WTC11 (cell line): ENCODE measurements at regions not wholly inside any gene's neighbourhood (a gene's known extent, or its start where the extent isn't known, plus 50 kb on each side); places are given as distances from the start of the nearest gene placed in this dataset.

Source experiments
- ATAC-seq: fragments of 200-7000 bp; cut with Tn5 transposase; 2 replicates; pipeline ENCODE4 v1.10.0; 2021; ENCODE audit warnings: mild to moderate bottlenecking, moderate library complexity
- CTCF ChIA-PET: fragments of 300-600 bp; sonication (Branson Sonifier 250); formaldehyde crosslinking; loops from one replicate; lab custom pipeline; 2021; ENCODE audit warnings: antibody characterized with exemption; lab: Charles Lee
- POLR2A ChIA-PET: fragments of 350-600 bp; sonication (Branson Sonifier 250); formaldehyde crosslinking; loops from one replicate; lab custom pipeline; 2021; ENCODE audit warnings: antibody characterized with exemption; lab: Charles Lee
- DNase-seq: peaks from one replicate; pipeline ENCODE4 v3.0.0; 2021; ENCODE audit warnings: low spot score
- H3K27ac Mint-ChIP-seq: 2 replicates; pipeline ENCODE4 v1.8.0; 2021; ENCODE audit warnings: mixed read lengths
- H3K27me3 Mint-ChIP-seq: 2 replicates; pipeline ENCODE4 v1.8.0; 2021; ENCODE audit warnings: low read depth, mild to moderate bottlenecking, moderate library complexity, mixed read lengths
- H3K36me3 Mint-ChIP-seq: 2 replicates; pipeline ENCODE4 v1.8.0; 2021; ENCODE audit warnings: mixed read lengths
- H3K4me1 Mint-ChIP-seq: 2 replicates; pipeline ENCODE4 v1.8.0; 2022; ENCODE audit warnings: mixed read lengths
- H3K4me3 Mint-ChIP-seq: 2 replicates; pipeline ENCODE4 v1.8.0; 2021; ENCODE audit warnings: mild to moderate bottlenecking, moderate library complexity, mixed read lengths
- H3K9me3 Mint-ChIP-seq: 2 replicates; pipeline ENCODE4 v1.8.0; 2021; ENCODE audit warnings: mixed read lengths
- AR ChIP-seq: fragments of 250-450 bp; sonication (Bioruptor Pico); IDR thresholded peaks from 2 replicates; pipeline ENCODE4 v1.9.0; 2021; ENCODE audit warnings: mild to moderate bottlenecking
- NR1H2 ChIP-seq: sonication (generic); formaldehyde crosslinking; IDR thresholded peaks from 2 replicates; pipeline ENCODE4 v1.9.0; 2021; ENCODE audit warnings: mild to moderate bottlenecking, moderate library complexity, missing genetic modification reagents
- PRRX2 ChIP-seq: fragments of 250-450 bp; sonication (Bioruptor Pico); IDR thresholded peaks from 2 replicates; pipeline ENCODE4 v1.8.0; 2021; ENCODE audit warnings: mild to moderate bottlenecking
- RELA ChIP-seq: sonication (generic); formaldehyde crosslinking; IDR thresholded peaks from 2 replicates; pipeline ENCODE4 v1.8.1; 2022; ENCODE audit warnings: missing genetic modification reagents, mild to moderate bottlenecking, borderline replicate concordance
- RORB ChIP-seq: fragments of 250-450 bp; sonication (Bioruptor Pico); IDR thresholded peaks from 2 replicates; pipeline ENCODE4 v1.9.0; 2021; ENCODE audit warnings: mild to moderate bottlenecking
- ZBTB43 ChIP-seq: sonication (generic); formaldehyde crosslinking; IDR thresholded peaks from 2 replicates; pipeline ENCODE4 v1.8.1; 2023; ENCODE audit warnings: mild to moderate bottlenecking, missing genetic modification reagents
- ZNF263 ChIP-seq: sonication (generic); formaldehyde crosslinking; IDR thresholded peaks from 2 replicates; pipeline ENCODE4 v1.8.1; 2022; ENCODE audit warnings: low read depth, mild to moderate bottlenecking, moderate library complexity, missing genetic modification reagents
- ZNF281 ChIP-seq: sonication (generic); formaldehyde crosslinking; IDR thresholded peaks from 2 replicates; pipeline ENCODE4 v1.8.0; 2023; ENCODE audit warnings: mild to moderate bottlenecking, missing genetic modification reagents
- ZNF396 ChIP-seq: fragments of 250-450 bp; sonication (Bioruptor Pico); IDR thresholded peaks from 2 replicates; pipeline ENCODE4 v1.8.0; 2021; ENCODE audit warnings: mild to moderate bottlenecking, moderate library complexity, borderline replicate concordance
- ZNF532 ChIP-seq: fragments of 250-450 bp; sonication (Bioruptor Pico); IDR thresholded peaks from 2 replicates; pipeline ENCODE4 v1.9.0; 2021; ENCODE audit warnings: mild to moderate bottlenecking, borderline replicate concordance
- TF ChIP-seq, protein P1 (sequence below): fragments of 250-450 bp; sonication (Bioruptor Pico); IDR thresholded peaks from 2 replicates; pipeline ENCODE4 v1.9.0; 2021; ENCODE audit warnings: mild to moderate bottlenecking
- TF ChIP-seq, protein P2 (sequence below): fragments of 250-450 bp; sonication (Bioruptor Pico); IDR thresholded peaks from 2 replicates; pipeline ENCODE4 v1.8.0; 2021; ENCODE audit warnings: mild to moderate bottlenecking
- TF ChIP-seq, protein P3 (sequence below): fragments of 200-600 bp; IDR thresholded peaks from 2 replicates; pipeline ENCODE4 v1.8.0; 2022; ENCODE audit warnings: antibody characterized with exemption

- TF ChIP-seq, protein P1, sequence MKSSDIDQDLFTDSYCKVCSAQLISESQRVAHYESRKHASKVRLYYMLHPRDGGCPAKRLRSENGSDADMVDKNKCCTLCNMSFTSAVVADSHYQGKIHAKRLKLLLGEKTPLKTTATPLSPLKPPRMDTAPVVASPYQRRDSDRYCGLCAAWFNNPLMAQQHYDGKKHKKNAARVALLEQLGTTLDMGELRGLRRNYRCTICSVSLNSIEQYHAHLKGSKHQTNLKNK, result no peak
- TF ChIP-seq ZNF532 (CRISPR knock-in tag) (no peak), ZNF396 (CRISPR knock-in tag) (no peak), RORB (CRISPR knock-in tag) (no peak)
Measured at GRCh38 chr1:101325144-101325543, 88.3 kb downstream of the S1PR1 start (continued).

GRCh38 chr1:101330427-101331130 lies 93.8 kb downstream of the S1PR1 start:
- Mint-ChIP-seq H3K4me3 (no peak overlapping the region), H3K9me3 (peaks cover 16% of the 10 kb centered on the region), H3K36me3 (no peaks in the 10 kb centered on the region), H3K4me1 (no peaks in the 10 kb centered on the region), H3K27ac (no peak overlapping the region), H3K27me3 (no peaks in the 10 kb centered on the region)
- ChIA-PET POLR2A (no interaction called here), CTCF (interaction anchor here (1.2 kb wide), 1 partner anchor 13 kb away, joined by 3 read pairs; no protein-coding TSS in a partner anchor)
- no peak for ATAC-seq
- no peak for DNase-seq
- no peak for TF ChIP-seq ZBTB43 (CRISPR knock-in tag)

DNA sequence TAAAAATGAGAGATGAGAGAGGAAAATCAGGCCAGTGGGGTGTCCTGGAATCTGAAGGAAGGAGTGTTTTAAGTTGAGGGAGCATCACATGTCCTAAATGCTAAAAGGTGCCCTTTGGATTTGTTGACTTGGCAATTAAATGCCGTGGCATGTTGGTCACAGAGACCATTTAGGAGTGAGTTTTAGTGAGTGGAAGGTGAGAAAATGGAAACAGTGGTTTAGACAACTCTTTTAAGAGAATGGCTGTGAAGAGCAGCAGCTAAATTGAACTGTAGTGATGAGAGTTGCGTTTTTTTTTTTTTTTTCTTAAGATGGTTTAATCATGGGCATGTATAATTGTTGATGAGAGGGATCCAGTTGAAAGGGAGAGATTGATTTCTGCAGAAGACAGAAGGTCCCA lies 95.0 kb downstream of the S1PR1 start:
- ChIA-PET CTCF (no interaction called here), POLR2A (no interaction called here)
- no peaks in the 10 kb centered on the region for H3K36me3 Mint-ChIP-seq
- no peaks in the 10 kb centered on the region for H3K4me1 Mint-ChIP-seq
- H3K27me3 Mint-ChIP-seq, result no peaks in the 10 kb centered on the region
- no peak for ATAC-seq
- DNase-seq, result no peak
- no peak overlapping the region for H3K27ac Mint-ChIP-seq
- peaks cover 24% of the 10 kb centered on the region for H3K9me3 Mint-ChIP-seq
- no peak overlapping the region for H3K4me3 Mint-ChIP-seq
- TF ChIP-seq NR1H2 (CRISPR knock-in tag) (no peak), AR (CRISPR knock-in tag) (no peak), RELA (CRISPR knock-in tag) (no peak), RORB (CRISPR knock-in tag) (no peak), ZNF281 (CRISPR knock-in tag) (no peak), ZNF263 (CRISPR knock-in tag) (no peak), PRRX2 (no peak), ZBTB43 (CRISPR knock-in tag) (no peak)
- TF ChIP-seq, protein P2, sequence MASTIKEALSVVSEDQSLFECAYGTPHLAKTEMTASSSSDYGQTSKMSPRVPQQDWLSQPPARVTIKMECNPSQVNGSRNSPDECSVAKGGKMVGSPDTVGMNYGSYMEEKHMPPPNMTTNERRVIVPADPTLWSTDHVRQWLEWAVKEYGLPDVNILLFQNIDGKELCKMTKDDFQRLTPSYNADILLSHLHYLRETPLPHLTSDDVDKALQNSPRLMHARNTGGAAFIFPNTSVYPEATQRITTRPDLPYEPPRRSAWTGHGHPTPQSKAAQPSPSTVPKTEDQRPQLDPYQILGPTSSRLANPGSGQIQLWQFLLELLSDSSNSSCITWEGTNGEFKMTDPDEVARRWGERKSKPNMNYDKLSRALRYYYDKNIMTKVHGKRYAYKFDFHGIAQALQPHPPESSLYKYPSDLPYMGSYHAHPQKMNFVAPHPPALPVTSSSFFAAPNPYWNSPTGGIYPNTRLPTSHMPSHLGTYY (CRISPR knock-in tag), result no peak
- TF ChIP-seq, protein P3, sequence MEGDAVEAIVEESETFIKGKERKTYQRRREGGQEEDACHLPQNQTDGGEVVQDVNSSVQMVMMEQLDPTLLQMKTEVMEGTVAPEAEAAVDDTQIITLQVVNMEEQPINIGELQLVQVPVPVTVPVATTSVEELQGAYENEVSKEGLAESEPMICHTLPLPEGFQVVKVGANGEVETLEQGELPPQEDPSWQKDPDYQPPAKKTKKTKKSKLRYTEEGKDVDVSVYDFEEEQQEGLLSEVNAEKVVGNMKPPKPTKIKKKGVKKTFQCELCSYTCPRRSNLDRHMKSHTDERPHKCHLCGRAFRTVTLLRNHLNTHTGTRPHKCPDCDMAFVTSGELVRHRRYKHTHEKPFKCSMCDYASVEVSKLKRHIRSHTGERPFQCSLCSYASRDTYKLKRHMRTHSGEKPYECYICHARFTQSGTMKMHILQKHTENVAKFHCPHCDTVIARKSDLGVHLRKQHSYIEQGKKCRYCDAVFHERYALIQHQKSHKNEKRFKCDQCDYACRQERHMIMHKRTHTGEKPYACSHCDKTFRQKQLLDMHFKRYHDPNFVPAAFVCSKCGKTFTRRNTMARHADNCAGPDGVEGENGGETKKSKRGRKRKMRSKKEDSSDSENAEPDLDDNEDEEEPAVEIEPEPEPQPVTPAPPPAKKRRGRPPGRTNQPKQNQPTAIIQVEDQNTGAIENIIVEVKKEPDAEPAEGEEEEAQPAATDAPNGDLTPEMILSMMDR, result no peak
